ENCODE measurements at regions not wholly inside any gene's neighbourhood (a gene's known extent, or its start where the extent isn't known, plus 50 kb on each side); places are given as distances from the start of the nearest gene placed in this dataset.

DNA sequence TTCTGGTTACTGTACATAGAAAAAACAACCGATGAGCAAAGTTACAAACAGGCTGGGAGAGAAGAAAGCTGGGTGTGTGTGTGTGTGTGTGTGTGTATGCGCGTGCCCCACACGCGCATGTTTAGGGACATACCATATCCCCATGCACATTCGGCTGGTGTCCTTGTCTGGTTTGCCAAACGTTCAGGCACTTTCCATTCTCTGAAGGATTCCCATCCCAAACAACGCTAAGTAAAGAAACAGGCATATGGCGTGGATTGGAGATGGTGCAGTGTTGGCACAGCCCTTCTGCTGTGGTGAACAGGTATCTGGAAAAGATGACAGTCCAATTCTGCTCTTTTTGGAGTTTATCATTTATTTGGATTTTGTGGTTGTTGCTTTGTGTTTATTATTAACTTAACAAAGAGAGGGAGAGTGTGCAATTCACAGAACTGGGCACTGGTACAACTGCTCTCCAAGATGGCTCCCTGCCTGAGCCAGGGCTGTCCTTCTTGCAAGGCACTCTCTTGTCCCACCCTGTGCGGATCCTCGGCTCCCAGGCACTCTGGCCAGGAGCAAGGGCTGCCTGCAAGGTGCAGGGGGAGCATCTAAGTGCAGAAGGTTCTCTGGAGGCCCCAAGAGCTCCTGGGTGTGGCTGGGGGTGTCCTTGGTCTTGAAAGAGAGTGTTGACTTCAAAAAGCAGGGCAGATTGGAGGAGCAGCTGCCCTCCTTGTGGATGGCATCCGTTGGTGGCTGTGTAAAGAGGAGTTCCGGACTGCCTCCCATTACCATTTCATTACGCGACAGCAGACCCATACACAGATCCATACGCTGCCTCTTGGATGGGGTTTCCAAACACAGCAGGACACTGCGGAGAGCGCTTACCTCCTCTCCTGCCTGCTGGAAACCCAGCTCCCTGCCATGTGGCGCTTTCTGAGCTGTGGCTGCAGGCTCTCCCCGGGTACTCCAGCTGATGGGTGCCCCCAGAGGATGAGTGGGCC is 263.1 kb downstream of the ZNF536 start:
- no peak for DNase-seq (ENCODE audit: low read depth in 2 of 2)

- DNase-seq (ENCODE audit: low read depth in 2 of 2), result no peak
These were observed 262.1 kb downstream of the ZNF536 start for GRCh38 chr19:30634131-30634830.

DNA sequence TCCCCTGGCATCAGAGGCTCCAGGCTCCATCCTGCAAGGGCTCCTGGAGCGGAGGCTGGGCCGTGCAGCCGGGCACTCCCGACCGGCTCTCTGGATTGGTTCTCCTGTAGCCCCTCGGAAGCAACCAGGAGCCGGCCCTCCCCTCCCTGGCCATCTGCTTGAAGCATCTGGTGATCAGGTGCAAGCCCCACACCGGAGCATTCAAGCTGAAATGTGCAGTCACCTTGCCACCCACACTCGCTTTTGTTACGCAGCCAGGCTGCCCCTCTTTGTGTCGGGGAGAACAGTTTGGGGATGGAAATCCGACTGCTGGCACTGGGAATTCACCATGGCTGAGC is 258.8 kb downstream of the ZNF536 start:
- DNase-seq (ENCODE audit: low read depth in 2 of 2), result no peak

GRCh38 chr19:30630289-30631032 is 258.3 kb downstream of the ZNF536 start:
- DNase-seq (ENCODE audit: low read depth in 2 of 2), result no peak

DNA sequence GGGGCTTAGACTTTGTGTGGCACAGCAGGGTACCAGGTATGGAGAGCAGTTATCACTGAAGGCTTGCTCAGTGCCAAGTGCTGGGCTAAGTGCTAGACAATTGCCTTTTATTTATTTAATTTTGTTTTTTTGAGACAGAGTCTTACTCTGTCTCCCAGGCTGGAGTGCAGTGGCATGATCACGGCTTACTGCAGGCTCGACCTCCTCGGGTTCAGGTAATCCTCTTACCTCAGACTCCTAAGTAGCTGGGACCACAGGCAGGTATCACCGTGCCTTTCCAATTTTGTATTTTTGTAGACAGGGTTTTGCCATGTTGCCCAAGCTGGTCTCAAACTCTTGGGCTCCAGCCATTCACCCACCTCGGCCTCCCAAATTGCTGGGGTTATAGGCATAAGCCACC is 256.9 kb downstream of the ZNF536 start:
- DNase-seq (ENCODE audit: low read depth in 2 of 2), result no peak

GRCh38 chr19:30626626-30626966 is 254.4 kb downstream of the ZNF536 start:
- no peak for DNase-seq (ENCODE audit: low read depth in 2 of 2)

DNA sequence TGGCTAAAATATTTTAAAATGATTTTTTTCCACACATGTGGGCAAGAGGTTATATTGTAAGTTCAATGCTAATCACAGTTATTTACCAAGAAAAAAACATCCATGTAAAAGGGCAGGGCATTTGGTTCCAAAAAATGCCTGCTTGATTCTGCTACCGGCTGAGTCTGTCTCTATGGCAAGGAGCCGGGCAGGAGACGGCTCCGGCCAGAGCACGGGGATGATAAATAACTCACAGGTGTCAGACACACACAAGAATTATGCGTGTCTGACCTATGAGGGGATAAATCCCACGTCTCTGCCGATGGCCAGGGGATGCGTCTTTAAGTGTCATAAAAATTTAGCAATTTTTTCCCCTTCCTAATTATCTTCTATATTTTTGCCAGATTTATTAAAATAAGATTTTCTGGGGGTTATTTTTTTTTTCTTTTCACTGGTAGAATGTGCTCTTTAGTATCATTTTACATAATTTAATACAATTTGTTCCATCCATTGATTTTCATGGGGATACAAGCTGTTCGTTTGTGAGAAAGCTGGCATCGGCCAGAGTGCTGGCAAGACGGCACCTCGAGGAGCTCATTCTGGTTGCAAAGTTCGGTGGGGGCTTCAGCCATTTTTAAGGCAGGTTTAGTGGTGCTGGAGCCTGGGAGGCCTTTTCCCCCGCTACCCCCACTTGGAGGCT is 253.9 kb downstream of the ZNF536 start:
- no peak for DNase-seq (ENCODE audit: low read depth in 2 of 2)

GRCh38 chr19:30622276-30622675 is 250.1 kb downstream of the ZNF536 start:
- no peak for DNase-seq (ENCODE audit: low read depth in 2 of 2)

GRCh38 chr19:30621326-30621920 is 249.2 kb downstream of the ZNF536 start:
- DNase-seq (ENCODE audit: low read depth in 2 of 2), result no peak

- DNase-seq (ENCODE audit: low read depth in 2 of 2), result no peak
These were observed 248.2 kb downstream of the ZNF536 start for GRCh38 chr19:30620354-30620753.

GRCh38 chr19:30609656-30610270 is 237.6 kb downstream of the ZNF536 start:
- DNase-seq (ENCODE audit: low read depth in 2 of 2), result no peak

DNA sequence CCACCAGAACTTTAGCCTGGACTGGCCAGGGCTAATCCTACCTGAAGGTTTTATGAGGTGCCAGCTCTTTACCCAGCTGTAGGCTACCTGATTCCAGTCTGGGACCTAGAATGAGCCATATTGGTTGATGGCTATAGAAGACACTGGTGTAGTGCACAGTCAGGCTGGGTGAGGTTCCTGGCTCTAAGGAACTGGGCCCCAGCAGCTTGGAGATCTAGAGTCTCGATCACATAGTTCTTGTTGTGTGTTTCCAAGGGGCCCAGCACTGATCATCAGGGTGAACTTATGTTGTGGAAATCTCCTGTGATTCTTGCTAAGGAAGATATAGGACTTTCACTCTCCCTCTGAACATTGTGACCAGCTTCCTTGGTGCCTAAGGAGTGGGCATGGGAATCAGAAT is 236.3 kb downstream of the ZNF536 start:
- DNase-seq (ENCODE audit: low read depth in 2 of 2), result no peak
